Adrenal gland (tissue), 9 donors: ENCODE measurements at regions not wholly inside any gene's neighbourhood (a gene's known extent, or its start where the extent isn't known, plus 50 kb on each side); places are given as distances from the start of the nearest gene placed in this dataset.

ENCODE experiments used
- DNase-seq, 7 donors: peaks; one replicate each; pipeline ENCODE4 v3.0.0-alpha.2; 2019 to 2020
- H3K27ac ChIP-seq, 5 donors: fragments of 200-600 bp; sonication (generic) in 4 of 5; 1 replicate in 3 of 5; 2 replicates in 2 of 5; pipeline versions ENCODE4 v1.5.1 to v1.8.0; 2016 to 2020; ENCODE audit warnings: mild to moderate bottlenecking in 1 of 5
- H3K27me3 ChIP-seq: fragments of 200-600 bp; 2 replicates; pipeline ENCODE4 v1.8.0; 2021
- H3K36me3 ChIP-seq, 2 donors: fragments of 200-600 bp; replicated peaks in 1 of 2; 1 replicate in 1 of 2; 2 replicates in 1 of 2; pipeline versions ENCODE4 v1.5.1 to v1.8.0; 2018 to 2022
- H3K4me1 ChIP-seq, 2 donors: fragments of 200-600 bp; replicated peaks in 1 of 2; 1 replicate in 1 of 2; 2 replicates in 1 of 2; pipeline versions ENCODE4 v1.5.1 to v1.8.0; 2018 to 2021
- H3K4me3 ChIP-seq, 4 donors: fragments of 200-600 bp; sonication (generic) in 3 of 4; one replicate each; pipeline ENCODE4 v1.5.1; 2016 to 2018
- H3K9me3 ChIP-seq, 3 donors: fragments of 200-600 bp; sonication (generic) in 1 of 3; replicated peaks in 1 of 3; 1 replicate in 2 of 3; 2 replicates in 1 of 3; pipeline versions ENCODE4 v1.5.1 to v1.8.0; 2016 to 2021
- POLR2A ChIP-seq, 2 donors: fragments of 450-650 bp; IDR thresholded peaks; one replicate each; pipeline ENCODE4 v1.6.1; 2017; ENCODE audit warnings: antibody characterized with exemption in 2 of 2, mild to moderate bottlenecking in 2 of 2, moderate library complexity in 1 of 2
- WGBS, 4 donors: extraction: QIAGEN DNeasy Blood & Tissue Kit in 2 of 4; methylation state at CpG; one replicate each; pipeline versions ENCODE4 v1.1.5 to v1.1.7; 2013 to 2017; 5-methylcytosine and 5-hydroxymethylcytosine counted together
- intact Hi-C, 2 donors: fragments of 100-400 bp; cut with DNase I; formaldehyde crosslinking; loops; one replicate each; pipeline versions ENCODE4 v1.14.1 to v1.15.0; 2022 to 2023
- TF ChIP-seq, protein P1 (sequence below), 6 experiments: fragments of 450-650 bp in 4 of 6; fragments of 200-600 bp in 2 of 6; sonication (generic) in 1 of 6; IDR thresholded peaks; 1 replicate in 5 of 6; 2 replicates in 1 of 6; pipeline versions ENCODE4 v1.5.1 to v1.8.0; 2016 to 2021; ENCODE audit warnings: antibody characterized with exemption in 6 of 6, mild to moderate bottlenecking in 2 of 6, moderate library complexity in 1 of 6
- donor health status: healthy with polysubstance abuse.
- donor health status: Bipolar disorder and iron deficiency.
- donor health status: DM: yes; HTN: yes; CAD: no.
- donor health status: DM: no; HTN: no; CAD: no.
- donor health status: DM: no; HTN: no; CAD: no.

DNA sequence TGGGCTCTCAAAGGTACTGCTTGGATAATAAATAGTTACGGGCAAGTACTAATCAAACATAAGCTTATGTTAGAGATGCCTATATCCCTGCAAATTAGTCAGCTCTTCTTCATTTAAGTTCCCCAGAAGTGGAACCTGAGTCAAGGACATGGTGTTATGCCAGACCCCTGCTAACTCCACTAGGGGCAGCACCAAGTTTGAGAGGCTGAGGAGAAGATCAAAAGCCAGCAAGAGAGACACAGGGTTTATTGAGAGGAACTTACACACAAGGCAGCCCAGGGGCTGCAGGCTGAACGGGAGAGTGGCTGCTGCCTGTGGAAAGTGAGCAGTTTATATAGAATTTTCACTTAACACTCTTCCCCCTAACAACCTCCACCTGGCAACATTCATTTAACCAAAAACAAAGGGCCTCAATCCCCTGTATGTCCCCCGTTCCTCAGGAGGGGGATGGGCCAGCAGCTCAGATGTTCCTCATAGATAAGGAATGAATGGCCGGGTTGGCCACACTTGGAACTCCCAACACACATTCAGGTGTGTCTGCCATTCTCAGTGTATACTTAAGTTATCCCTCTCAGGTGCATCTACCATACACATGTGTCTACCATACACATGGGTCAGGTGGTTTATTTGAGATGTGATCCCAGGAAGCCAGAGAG lies 62.6 kb upstream of the GHITM start:
- Histone ChIP-seq H3K4me1 (no peaks in the 10 kb centered on the region), H3K27me3 (no peaks in the 10 kb centered on the region), H3K36me3 (no peaks in the 10 kb centered on the region), H3K4me3 (no peak overlapping the region), H3K9me3 (no peaks in the 10 kb centered on the region), H3K27ac (no peak overlapping the region)
- intact Hi-C loops, result no loop called here
- WGBS, 4 donors, result 65 to 78% (median 71%) methylated on average over 4 of the region's 4 CpGs
- no peak for DNase-seq
- TF ChIP-seq POLR2A (IDR thresholded peaks at IDR 0.05), result no peak
- TF ChIP-seq, protein P1, sequence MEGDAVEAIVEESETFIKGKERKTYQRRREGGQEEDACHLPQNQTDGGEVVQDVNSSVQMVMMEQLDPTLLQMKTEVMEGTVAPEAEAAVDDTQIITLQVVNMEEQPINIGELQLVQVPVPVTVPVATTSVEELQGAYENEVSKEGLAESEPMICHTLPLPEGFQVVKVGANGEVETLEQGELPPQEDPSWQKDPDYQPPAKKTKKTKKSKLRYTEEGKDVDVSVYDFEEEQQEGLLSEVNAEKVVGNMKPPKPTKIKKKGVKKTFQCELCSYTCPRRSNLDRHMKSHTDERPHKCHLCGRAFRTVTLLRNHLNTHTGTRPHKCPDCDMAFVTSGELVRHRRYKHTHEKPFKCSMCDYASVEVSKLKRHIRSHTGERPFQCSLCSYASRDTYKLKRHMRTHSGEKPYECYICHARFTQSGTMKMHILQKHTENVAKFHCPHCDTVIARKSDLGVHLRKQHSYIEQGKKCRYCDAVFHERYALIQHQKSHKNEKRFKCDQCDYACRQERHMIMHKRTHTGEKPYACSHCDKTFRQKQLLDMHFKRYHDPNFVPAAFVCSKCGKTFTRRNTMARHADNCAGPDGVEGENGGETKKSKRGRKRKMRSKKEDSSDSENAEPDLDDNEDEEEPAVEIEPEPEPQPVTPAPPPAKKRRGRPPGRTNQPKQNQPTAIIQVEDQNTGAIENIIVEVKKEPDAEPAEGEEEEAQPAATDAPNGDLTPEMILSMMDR (IDR thresholded peaks at IDR 0.05), result no peak

DNA sequence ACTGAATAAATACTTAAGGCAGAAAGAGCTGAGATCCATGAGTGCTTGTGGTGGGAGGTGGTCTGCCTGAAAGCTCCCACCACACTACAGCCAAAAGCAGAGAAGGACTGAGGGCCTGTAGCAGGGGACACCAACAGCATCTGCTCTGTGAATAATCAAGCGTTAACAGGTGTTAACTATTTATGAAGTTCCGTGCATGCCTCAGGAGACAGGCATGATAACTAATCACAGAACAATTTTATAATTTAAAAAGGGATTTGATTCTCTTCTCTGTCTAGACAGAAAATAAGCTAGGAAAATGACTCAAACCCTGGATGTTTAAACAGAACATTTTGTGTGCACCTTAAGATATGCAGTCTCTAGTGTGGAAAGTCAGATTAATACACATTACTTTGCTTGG lies 61.5 kb upstream of the GHITM start:
- TF ChIP-seq, protein P1 (IDR thresholded peaks at IDR 0.05), result no peak
- no peak for TF ChIP-seq POLR2A (IDR thresholded peaks at IDR 0.05)
- no peak overlapping the region for H3K4me3 ChIP-seq
- WGBS, 4 donors, result 76 to 94% (median 87%) methylated on average over 2 of the region's 2 CpGs
- H3K27ac ChIP-seq, result no peak overlapping the region
- no peaks in the 10 kb centered on the region for H3K27me3 ChIP-seq
- intact Hi-C loops, result no loop called here
- no peaks in the 10 kb centered on the region for H3K36me3 ChIP-seq
- DNase-seq, result no peak
- no peaks in the 10 kb centered on the region for H3K4me1 ChIP-seq
- H3K9me3 ChIP-seq, result no peaks in the 10 kb centered on the region

DNA sequence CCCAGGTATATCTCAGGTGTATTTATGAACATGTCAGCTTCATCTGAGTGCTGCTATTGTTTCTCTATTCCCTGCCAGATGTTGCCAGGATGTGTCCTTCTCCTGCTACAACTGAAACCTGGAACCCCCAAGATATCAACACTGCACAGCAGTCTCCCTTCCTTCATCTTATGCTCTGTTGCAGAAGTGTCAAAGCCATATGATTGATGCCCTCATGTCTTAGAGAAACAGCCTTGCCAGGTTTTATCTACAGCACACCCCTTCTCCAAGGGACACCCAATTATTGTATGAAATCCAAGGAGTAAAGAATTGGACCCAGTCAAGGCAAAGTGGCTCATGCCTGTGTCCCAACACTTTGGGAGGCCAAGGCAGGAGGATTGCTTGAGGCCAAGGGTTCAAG lies 60.5 kb upstream of the GHITM start:
- no peaks in the 10 kb centered on the region for H3K4me1 ChIP-seq
- no peak for TF ChIP-seq POLR2A (IDR thresholded peaks at IDR 0.05)
- TF ChIP-seq, protein P1 (IDR thresholded peaks at IDR 0.05), result no peak
- intact Hi-C loops, result no loop called here
- no peak for DNase-seq
- H3K9me3 ChIP-seq, result no peaks in the 10 kb centered on the region
- no peaks in the 10 kb centered on the region for H3K36me3 ChIP-seq
- H3K4me3 ChIP-seq, result no peak overlapping the region
- no peak overlapping the region for H3K27ac ChIP-seq
- no peaks in the 10 kb centered on the region for H3K27me3 ChIP-seq

DNA sequence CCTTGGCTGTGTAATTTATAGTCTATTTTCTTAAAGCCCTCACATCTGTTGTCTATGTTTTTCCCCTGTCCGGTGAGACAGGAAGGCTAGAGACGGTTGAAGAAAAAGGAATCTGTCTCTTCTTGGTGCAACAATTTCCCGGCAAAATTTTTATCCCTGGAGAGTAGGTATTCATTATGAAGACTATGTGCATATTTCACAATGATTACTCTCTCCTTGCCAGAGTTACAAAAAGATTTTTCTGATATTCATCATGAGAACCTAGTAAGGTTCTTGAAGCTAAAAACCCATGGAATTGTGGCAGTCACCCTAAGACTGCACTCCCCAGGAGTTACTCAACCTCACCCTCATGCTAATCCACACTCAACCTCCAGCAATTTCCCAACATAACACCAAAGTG lies 55.0 kb upstream of the GHITM start:
- Histone ChIP-seq H3K4me1 (no peaks in the 10 kb centered on the region), H3K36me3 (no peaks in the 10 kb centered on the region), H3K4me3 (no peak overlapping the region), H3K27ac (no peak overlapping the region), H3K27me3 (no peaks in the 10 kb centered on the region), H3K9me3 (no peaks in the 10 kb centered on the region)
- no peak for TF ChIP-seq POLR2A (IDR thresholded peaks at IDR 0.05)
- TF ChIP-seq, protein P1 (IDR thresholded peaks at IDR 0.05), result no peak
- WGBS, 4 donors, result 43 to 61% (median 49%) methylated on average over 3 of the region's 3 CpGs
- intact Hi-C loops, result no loop called here
- DNase-seq, result no peak
